ENCODE measurements at regions not wholly inside any gene's neighbourhood (a gene's known extent, or its start where the extent isn't known, plus 50 kb on each side); places are given as distances from the start of the nearest gene placed in this dataset.

GRCh38 chr11:39165021-39165420 is 2294.4 kb downstream of the LRRC4C start:
- Mint-ChIP-seq H3K27me3 (ENCODE audit: low read depth) (no peaks in the 10 kb centered on the region; the same call in none of the 2 replicates), H3K27ac (no peak overlapping the region), H3K4me3 (no peak overlapping the region), H3K4me1 (no peaks in the 10 kb centered on the region), H3K36me3 (peaks cover 30% of the 10 kb centered on the region), H3K9me3 (peaks cover 37% of the 10 kb centered on the region)
- ChIA-PET CTCF (no interaction called here), POLR2A (no interaction called here)
- no peak for ATAC-seq
- DNase-seq (ENCODE audit: low spot score) = no peak
- TF ChIP-seq NFYB (CRISPR knock-in tag; conservative IDR thresholded peaks at IDR 0.05; ENCODE audit: low read depth) (no peak), GABPB1 (CRISPR knock-in tag; IDR thresholded peaks at IDR 0.05) (no peak), ELF4 (CRISPR knock-in tag; IDR thresholded peaks at IDR 0.05; ENCODE audit: low read depth) (no peak), CBFB (CRISPR knock-in tag; IDR thresholded peaks at IDR 0.05; ENCODE audit: low read depth) (no peak), ZNF671 (CRISPR knock-in tag; IDR thresholded peaks at IDR 0.05) (no peak), TEAD1 (CRISPR knock-in tag; IDR thresholded peaks at IDR 0.05) (no peak), MLX (CRISPR knock-in tag; IDR thresholded peaks at IDR 0.05) (no peak), USF2 (CRISPR knock-in tag; IDR thresholded peaks at IDR 0.05) (no peak), NFATC4 (CRISPR knock-in tag; IDR thresholded peaks at IDR 0.05) (no peak)

- H3K36me3 Mint-ChIP-seq = peaks cover 47% of the 10 kb centered on the region
- H3K9me3 Mint-ChIP-seq = peaks cover 65% of the 10 kb centered on the region
- H3K4me1 Mint-ChIP-seq = no peaks in the 10 kb centered on the region
- POLR2A ChIA-PET = no interaction called here
- H3K27me3 Mint-ChIP-seq (ENCODE audit: low read depth) = no peaks in the 10 kb centered on the region; the same call in 1 of the 2 replicates
- CTCF ChIA-PET = no interaction called here
- H3K27ac Mint-ChIP-seq = no peak overlapping the region
- TF ChIP-seq KAT7 (CRISPR knock-in tag; IDR thresholded peaks at IDR 0.05; ENCODE audit: borderline replicate concordance) = no peak
- no peak for TF ChIP-seq FOXP4 (CRISPR knock-in tag; IDR thresholded peaks at IDR 0.05)
- TF ChIP-seq ELF4 (CRISPR knock-in tag; IDR thresholded peaks at IDR 0.05; ENCODE audit: low read depth) = no peak
- no peak for TF ChIP-seq AR (CRISPR knock-in tag; IDR thresholded peaks at IDR 0.05)
- TF ChIP-seq JAZF1 (CRISPR knock-in tag; IDR thresholded peaks at IDR 0.05) = no peak
- TF ChIP-seq TP53 (CRISPR knock-in tag; IDR thresholded peaks at IDR 0.05) = no peak
- TF ChIP-seq SMAD4 (CRISPR knock-in tag; IDR thresholded peaks at IDR 0.05) = no peak
- no peak for TF ChIP-seq CBFB (CRISPR knock-in tag; IDR thresholded peaks at IDR 0.05; ENCODE audit: low read depth)
- TF ChIP-seq ZNF232 (CRISPR knock-in tag; IDR thresholded peaks at IDR 0.05) = no peak
- TF ChIP-seq ZNF219 (CRISPR knock-in tag; IDR thresholded peaks at IDR 0.05; ENCODE audit: borderline replicate concordance) = no peak
- no peak for TF ChIP-seq ETV6 (CRISPR knock-in tag; IDR thresholded peaks at IDR 0.05)
- TF ChIP-seq TEAD1 (CRISPR knock-in tag; IDR thresholded peaks at IDR 0.05) = no peak
- TF ChIP-seq CREB1 (CRISPR knock-in tag; IDR thresholded peaks at IDR 0.05) = no peak
- no peak for TF ChIP-seq ATF1 (CRISPR knock-in tag; IDR thresholded peaks at IDR 0.05)
- TF ChIP-seq PREB (CRISPR knock-in tag; IDR thresholded peaks at IDR 0.05; ENCODE audit: borderline replicate concordance) = no peak
- no peak for TF ChIP-seq RORB (CRISPR knock-in tag; IDR thresholded peaks at IDR 0.05)
- TF ChIP-seq GRHL2 (CRISPR knock-in tag; IDR thresholded peaks at IDR 0.05; ENCODE audit: insufficient replicate concordance, severe bottlenecking) = no peak
- no peak for TF ChIP-seq PRRX2 (CRISPR knock-in tag; IDR thresholded peaks at IDR 0.05)
- no peak for TF ChIP-seq MYBL2 (CRISPR knock-in tag; IDR thresholded peaks at IDR 0.05)
- no peak for DNase-seq (ENCODE audit: low spot score)
- H3K4me3 Mint-ChIP-seq = no peak overlapping the region
- no peak for ATAC-seq
Measured at GRCh38 chr11:39149214-39149613, 2310.2 kb downstream of the LRRC4C start.

Measured in WTC11 (cell line).